ENCODE measurements at regions not wholly inside any gene's neighbourhood (a gene's known extent, or its start where the extent isn't known, plus 50 kb on each side); places are given as distances from the start of the nearest gene placed in this dataset.

- ATAC-seq, result peak; percentile 92
- TF ChIP-seq CSRNP3 (CRISPR knock-in tag; IDR thresholded peaks at IDR 0.05) (no peak), ARNTL (CRISPR knock-in tag; IDR thresholded peaks at IDR 0.05; ENCODE audit: borderline replicate concordance, low read depth) (no peak), TCF4 (CRISPR knock-in tag; IDR thresholded peaks at IDR 0.05; ENCODE audit: borderline replicate concordance) (no peak), ZNF565 (CRISPR knock-in tag; conservative IDR thresholded peaks at IDR 0.05; ENCODE audit: low read depth) (no peak), BACH2 (CRISPR knock-in tag; IDR thresholded peaks at IDR 0.05; ENCODE audit: borderline replicate concordance) (no peak), ZC3H10 (CRISPR knock-in tag; IDR thresholded peaks at IDR 0.05) (no peak), POU6F1 (CRISPR knock-in tag; IDR thresholded peaks at IDR 0.05; ENCODE audit: borderline replicate concordance, low read depth) (no peak), ZFP3 (CRISPR knock-in tag; IDR thresholded peaks at IDR 0.05) (no peak), ISL1 (CRISPR knock-in tag; IDR thresholded peaks at IDR 0.05) (peak; percentile 60; the same call in 1 of the 2 replicates), RARB (CRISPR knock-in tag; IDR thresholded peaks at IDR 0.05) (no peak), OSR1 (CRISPR knock-in tag; IDR thresholded peaks at IDR 0.05) (no peak), PATZ1 (CRISPR knock-in tag; IDR thresholded peaks at IDR 0.05; ENCODE audit: borderline replicate concordance) (no peak), PPARA (CRISPR knock-in tag; IDR thresholded peaks at IDR 0.05; ENCODE audit: borderline replicate concordance) (no peak), ESRRG (CRISPR knock-in tag; IDR thresholded peaks at IDR 0.05) (no peak), GLIS3 (CRISPR knock-in tag; IDR thresholded peaks at IDR 0.05) (no peak), TOX (CRISPR knock-in tag; IDR thresholded peaks at IDR 0.05; ENCODE audit: borderline replicate concordance) (peak; percentile 84; the same call in 1 of the 2 replicates), CREB5 (CRISPR knock-in tag; IDR thresholded peaks at IDR 0.05; ENCODE audit: low read depth) (no peak), TSHZ2 (CRISPR knock-in tag; IDR thresholded peaks at IDR 0.05) (no peak)
Measured at GRCh38 chr2:181790716-181791649, 100.5 kb upstream of the ITPRID2 start.

GRCh38 chr2:181792906-181793305 is 98.6 kb upstream of the ITPRID2 start:
- TF ChIP-seq ZNF8 (CRISPR knock-in tag; IDR thresholded peaks at IDR 0.05), result peak; percentile 99
- TF ChIP-seq TCF4 (CRISPR knock-in tag; IDR thresholded peaks at IDR 0.05; ENCODE audit: borderline replicate concordance), result no peak
- TF ChIP-seq PATZ1 (CRISPR knock-in tag; IDR thresholded peaks at IDR 0.05; ENCODE audit: borderline replicate concordance), result no peak
- ATAC-seq, result no peak
